SK-N-SH (cell line): ENCODE measurements at regions not wholly inside any gene's neighbourhood (a gene's known extent, or its start where the extent isn't known, plus 50 kb on each side); places are given as distances from the start of the nearest gene placed in this dataset.

ENCODE experiments used
- CTCF ChIA-PET: fragments of 300-600, 350-600 bp; formaldehyde crosslinking; extraction: SDS; loops from one replicate; lab custom pipeline; 2021; lab: Yijun Ruan, JAX
- POLR2A ChIA-PET: fragments of 350-600 bp; sonication (Branson Sonifier 250); formaldehyde crosslinking; extraction: SDS; loops from one replicate; lab custom pipeline; 2020; ENCODE audit warnings: antibody characterized with exemption, inconsistent platforms; lab: Yijun Ruan, JAX
- DNase-seq: peaks from one replicate; pipeline ENCODE4 v3.0.0; 2012
- H2AFZ ChIP-seq: fragments of 200-600 bp; sonication (generic); 2 replicates; pipeline ENCODE4 v1.8.1; 2016; ENCODE audit warnings: antibody characterized with exemption, mild to moderate bottlenecking, low read depth
- H3F3A ChIP-seq: fragments of 200-600 bp; sonication (generic); replicated peaks from 2 replicates; pipeline ENCODE3; 2016; ENCODE audit warnings: antibody characterized with exemption, mild to moderate bottlenecking; ENCODE audit not compliant: insufficient read depth
- H3K27ac ChIP-seq, 2 experiments: fragments of 200-500 bp in 1 of 2; fragments of 200-600 bp in 1 of 2; sonication (Bioruptor generic) in 1 of 2; sonication (generic), shearing (Covaris generic) in 1 of 2; 2 replicates each; pipeline versions ENCODE4 v1.5.1 to v1.6.1; 2014 to 2016; ENCODE audit warnings: low read depth in 2 of 2, inconsistent platforms in 1 of 2, low read length in 1 of 2, mild to moderate bottlenecking in 1 of 2, mixed read lengths in 1 of 2
- H3K27me3 ChIP-seq: fragments of 200-600 bp; sonication (generic), shearing (Covaris generic); 2 replicates; pipeline ENCODE4 v1.6.1; 2016; ENCODE audit warnings: mixed run types; ENCODE audit not compliant: insufficient read depth
- H3K36me3 ChIP-seq, 2 experiments: fragments of 200-500 bp in 1 of 2; fragments of 200-600 bp in 1 of 2; sonication (Bioruptor generic) in 1 of 2; sonication (generic) in 1 of 2; replicated peaks in 1 of 2; 2 replicates each; pipeline versions ENCODE3 to v1.5.1; 2014 to 2016; ENCODE audit warnings: low read length in 1 of 2, mild to moderate bottlenecking in 1 of 2; ENCODE audit not compliant: insufficient read depth in 2 of 2, control insufficient read depth in 1 of 2
- H3K4me1 ChIP-seq, 2 experiments: fragments of 200-500 bp in 1 of 2; fragments of 200-600 bp in 1 of 2; sonication (Bioruptor generic) in 1 of 2; sonication (generic), shearing (Covaris generic) in 1 of 2; 2 replicates each; pipeline versions ENCODE4 v1.5.1 to v1.6.1; 2014 to 2016; ENCODE audit warnings: low read depth in 1 of 2, low read length in 1 of 2, mixed run types in 1 of 2; ENCODE audit not compliant: insufficient read depth in 2 of 2, control insufficient read depth in 1 of 2
- H3K4me2 ChIP-seq: fragments of 200-600 bp; sonication (generic), shearing (Covaris generic); 2 replicates; pipeline ENCODE4 v1.6.1; 2017; ENCODE audit warnings: mixed run types
- H3K4me3 ChIP-seq, 2 experiments: fragments of 200-500 bp in 1 of 2; fragments of 200-600 bp in 1 of 2; sonication (Bioruptor generic) in 1 of 2; sonication (generic), shearing (Covaris generic) in 1 of 2; 2 replicates each; pipeline versions ENCODE4 v1.5.1 to v1.8.1; 2014 to 2016; ENCODE audit warnings: low read depth in 2 of 2, inconsistent platforms in 1 of 2, low read length in 1 of 2, mild to moderate bottlenecking in 1 of 2, mixed read lengths in 1 of 2, moderate library complexity in 1 of 2
- H3K79me2 ChIP-seq: fragments of 200-600 bp; sonication (generic); 2 replicates; pipeline ENCODE4 v1.8.1; 2017; ENCODE audit warnings: mild to moderate bottlenecking; ENCODE audit not compliant: insufficient read depth
- H3K9ac ChIP-seq: fragments of 200-600 bp; sonication (generic); 2 replicates; pipeline ENCODE4 v1.6.1; 2017; ENCODE audit warnings: mixed run types
- H3K9me2 ChIP-seq: fragments of 200-600 bp; sonication (generic); 2 replicates; pipeline ENCODE4 v1.6.1; 2017; ENCODE audit warnings: mixed run types
- H3K9me3 ChIP-seq: fragments of 200-600 bp; sonication (generic); 2 replicates; pipeline ENCODE4 v1.6.1; 2017; ENCODE audit warnings: mixed run types, mild to moderate bottlenecking, moderate library complexity
- H4K20me1 ChIP-seq: fragments of 200-600 bp; sonication (generic); 2 replicates; pipeline ENCODE4 v1.6.1; 2017; ENCODE audit warnings: mild to moderate bottlenecking, mixed run types; ENCODE audit not compliant: insufficient read depth
- EZH2phosphoT487 ChIP-seq: fragments of 200-600 bp; sonication (generic); IDR thresholded peaks from 2 replicates; pipeline ENCODE4 v1.6.1; 2017; ENCODE audit warnings: low read depth, mixed run types, mild to moderate bottlenecking, antibody characterized with exemption, moderate library complexity, borderline replicate concordance
- GABPA ChIP-seq: IDR thresholded peaks from 2 replicates; pipeline ENCODE4 v1.4.0; 2012; ENCODE audit warnings: low read depth, mild to moderate bottlenecking
- GATA2 ChIP-seq: sonication (generic); formaldehyde crosslinking; IDR thresholded peaks from 2 replicates; pipeline ENCODE4 v1.5.0; 2020; ENCODE audit warnings: mild to moderate bottlenecking, missing genetic modification reagents
- JUND ChIP-seq: IDR thresholded peaks from 2 replicates; pipeline ENCODE4 v1.4.0; 2012
- MAX ChIP-seq: IDR thresholded peaks from 2 replicates; pipeline ENCODE4 v1.4.0; 2012; ENCODE audit warnings: low read depth
- MEF2A ChIP-seq: IDR thresholded peaks from 2 replicates; pipeline ENCODE4 v1.4.0; 2012; ENCODE audit warnings: low read depth, borderline replicate concordance
- MXI1 ChIP-seq: IDR thresholded peaks from 2 replicates; pipeline ENCODE4 v1.6.1; 2012; ENCODE audit warnings: mild to moderate bottlenecking, low read depth, low read length, improper control_type of control experiment
- NFIC ChIP-seq: IDR thresholded peaks from 2 replicates; pipeline ENCODE4 v1.4.0; 2012; ENCODE audit warnings: borderline replicate concordance
- POLR2AphosphoS5 ChIP-seq: IDR thresholded peaks from 2 replicates; pipeline ENCODE4 v1.6.1; 2012; ENCODE audit warnings: low read depth, low read length
- RAD21 ChIP-seq: IDR thresholded peaks from 2 replicates; pipeline ENCODE4 v1.6.1; 2012; ENCODE audit warnings: mild to moderate bottlenecking, low read length
- RCOR1 ChIP-seq: fragments of 150-350 bp; IDR thresholded peaks from 2 replicates; pipeline ENCODE4 v1.6.1; 2017; ENCODE audit warnings: antibody characterized with exemption, low read length
- RFX5 ChIP-seq: IDR thresholded peaks from 2 replicates; pipeline ENCODE4 v1.6.1; 2012; ENCODE audit warnings: mild to moderate bottlenecking, improper control_type of control experiment, low read length
- RXRA ChIP-seq: IDR thresholded peaks from 2 replicates; pipeline ENCODE4 v1.4.0; 2012; ENCODE audit warnings: low read depth, mild to moderate bottlenecking, borderline replicate concordance
- SIN3A ChIP-seq: IDR thresholded peaks from 2 replicates; pipeline ENCODE4 v1.6.1; 2012; ENCODE audit warnings: low read depth, mild to moderate bottlenecking, low read length, moderate library complexity, borderline replicate concordance
- SMC3 ChIP-seq: IDR thresholded peaks from 2 replicates; pipeline ENCODE4 v1.6.1; 2012; ENCODE audit warnings: low read depth, low read length, improper control_type of control experiment
- USF1 ChIP-seq: IDR thresholded peaks from 2 replicates; pipeline ENCODE4 v1.4.0; 2012; ENCODE audit warnings: low read depth, borderline replicate concordance
- YY1 ChIP-seq: IDR thresholded peaks from 2 replicates; pipeline ENCODE4 v1.4.0; 2012; ENCODE audit warnings: low read depth, mild to moderate bottlenecking
- WGBS: methylation state at CpG from one replicate; pipeline ENCODE4 v1.1.6; 2017; ENCODE audit warnings: low lambda C conversion rate; 5-methylcytosine and 5-hydroxymethylcytosine counted together
- TF ChIP-seq, protein P1 (sequence below): fragments of 200-600 bp; sonication (generic); IDR thresholded peaks from 2 replicates; pipeline ENCODE4 v1.6.1; 2017; ENCODE audit warnings: antibody characterized with exemption, mild to moderate bottlenecking, moderate library complexity
- TF ChIP-seq, protein P2 (sequence below): IDR thresholded peaks from 2 replicates; pipeline ENCODE4 v1.6.1; 2012; ENCODE audit warnings: mild to moderate bottlenecking, low read depth, low read length, moderate library complexity

GRCh38 chr7:11969643-11970042, 137.6 kb upstream of the THSD7A start:
- no peaks in the 10 kb centered on the region for H3K36me3 ChIP-seq
- H3K79me2 ChIP-seq: no peaks in the 10 kb centered on the region
- no peak overlapping the region for H3K4me3 ChIP-seq
- ChIA-PET POLR2A (no interaction called here), CTCF (interaction anchor here (1.2 kb wide), 1 partner anchor 46 kb away, joined by 5 read pairs; no protein-coding TSS in a partner anchor)
- H3K9me3 ChIP-seq: no peaks in the 10 kb centered on the region
- H3K27ac ChIP-seq: no peak overlapping the region
- no peak overlapping the region for H2AFZ ChIP-seq
- peaks cover 0 to 2% of the 10 kb centered on the region in 2 experiments; a peak in 1 of 4 replicates for H3K4me1 ChIP-seq
- no peaks in the 10 kb centered on the region for H3K9me2 ChIP-seq
- H4K20me1 ChIP-seq: no peaks in the 10 kb centered on the region
- TF ChIP-seq MXI1 (no peak), SMC3 (no peak), NFIC (no peak), JUND (no peak), RCOR1 (no peak), RAD21 (no peak), GABPA (no peak), EZH2phosphoT487 (no peak), POLR2AphosphoS5 (no peak), SIN3A (no peak), USF1 (no peak), YY1 (no peak), GATA2 (no peak), MAX (no peak), MEF2A (no peak), RFX5 (no peak), RXRA (no peak)
- TF ChIP-seq, protein P1, sequence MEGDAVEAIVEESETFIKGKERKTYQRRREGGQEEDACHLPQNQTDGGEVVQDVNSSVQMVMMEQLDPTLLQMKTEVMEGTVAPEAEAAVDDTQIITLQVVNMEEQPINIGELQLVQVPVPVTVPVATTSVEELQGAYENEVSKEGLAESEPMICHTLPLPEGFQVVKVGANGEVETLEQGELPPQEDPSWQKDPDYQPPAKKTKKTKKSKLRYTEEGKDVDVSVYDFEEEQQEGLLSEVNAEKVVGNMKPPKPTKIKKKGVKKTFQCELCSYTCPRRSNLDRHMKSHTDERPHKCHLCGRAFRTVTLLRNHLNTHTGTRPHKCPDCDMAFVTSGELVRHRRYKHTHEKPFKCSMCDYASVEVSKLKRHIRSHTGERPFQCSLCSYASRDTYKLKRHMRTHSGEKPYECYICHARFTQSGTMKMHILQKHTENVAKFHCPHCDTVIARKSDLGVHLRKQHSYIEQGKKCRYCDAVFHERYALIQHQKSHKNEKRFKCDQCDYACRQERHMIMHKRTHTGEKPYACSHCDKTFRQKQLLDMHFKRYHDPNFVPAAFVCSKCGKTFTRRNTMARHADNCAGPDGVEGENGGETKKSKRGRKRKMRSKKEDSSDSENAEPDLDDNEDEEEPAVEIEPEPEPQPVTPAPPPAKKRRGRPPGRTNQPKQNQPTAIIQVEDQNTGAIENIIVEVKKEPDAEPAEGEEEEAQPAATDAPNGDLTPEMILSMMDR: no peak
- TF ChIP-seq, protein P2, sequence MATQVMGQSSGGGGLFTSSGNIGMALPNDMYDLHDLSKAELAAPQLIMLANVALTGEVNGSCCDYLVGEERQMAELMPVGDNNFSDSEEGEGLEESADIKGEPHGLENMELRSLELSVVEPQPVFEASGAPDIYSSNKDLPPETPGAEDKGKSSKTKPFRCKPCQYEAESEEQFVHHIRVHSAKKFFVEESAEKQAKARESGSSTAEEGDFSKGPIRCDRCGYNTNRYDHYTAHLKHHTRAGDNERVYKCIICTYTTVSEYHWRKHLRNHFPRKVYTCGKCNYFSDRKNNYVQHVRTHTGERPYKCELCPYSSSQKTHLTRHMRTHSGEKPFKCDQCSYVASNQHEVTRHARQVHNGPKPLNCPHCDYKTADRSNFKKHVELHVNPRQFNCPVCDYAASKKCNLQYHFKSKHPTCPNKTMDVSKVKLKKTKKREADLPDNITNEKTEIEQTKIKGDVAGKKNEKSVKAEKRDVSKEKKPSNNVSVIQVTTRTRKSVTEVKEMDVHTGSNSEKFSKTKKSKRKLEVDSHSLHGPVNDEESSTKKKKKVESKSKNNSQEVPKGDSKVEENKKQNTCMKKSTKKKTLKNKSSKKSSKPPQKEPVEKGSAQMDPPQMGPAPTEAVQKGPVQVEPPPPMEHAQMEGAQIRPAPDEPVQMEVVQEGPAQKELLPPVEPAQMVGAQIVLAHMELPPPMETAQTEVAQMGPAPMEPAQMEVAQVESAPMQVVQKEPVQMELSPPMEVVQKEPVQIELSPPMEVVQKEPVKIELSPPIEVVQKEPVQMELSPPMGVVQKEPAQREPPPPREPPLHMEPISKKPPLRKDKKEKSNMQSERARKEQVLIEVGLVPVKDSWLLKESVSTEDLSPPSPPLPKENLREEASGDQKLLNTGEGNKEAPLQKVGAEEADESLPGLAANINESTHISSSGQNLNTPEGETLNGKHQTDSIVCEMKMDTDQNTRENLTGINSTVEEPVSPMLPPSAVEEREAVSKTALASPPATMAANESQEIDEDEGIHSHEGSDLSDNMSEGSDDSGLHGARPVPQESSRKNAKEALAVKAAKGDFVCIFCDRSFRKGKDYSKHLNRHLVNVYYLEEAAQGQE: no peak
- H3K27me3 ChIP-seq: no peaks in the 10 kb centered on the region
- H3F3A ChIP-seq: no peaks in the 10 kb centered on the region
- no peak for DNase-seq
- no peak overlapping the region for H3K9ac ChIP-seq
- H3K4me2 ChIP-seq: no peak overlapping the region
- 28% methylated on average over 1 of the region's 1 CpG for WGBS
